ENCODE measurements at regions not wholly inside any gene's neighbourhood (a gene's known extent, or its start where the extent isn't known, plus 50 kb on each side); places are given as distances from the start of the nearest gene placed in this dataset.

- DNase-seq = no peak
- TF ChIP-seq, protein P1, sequence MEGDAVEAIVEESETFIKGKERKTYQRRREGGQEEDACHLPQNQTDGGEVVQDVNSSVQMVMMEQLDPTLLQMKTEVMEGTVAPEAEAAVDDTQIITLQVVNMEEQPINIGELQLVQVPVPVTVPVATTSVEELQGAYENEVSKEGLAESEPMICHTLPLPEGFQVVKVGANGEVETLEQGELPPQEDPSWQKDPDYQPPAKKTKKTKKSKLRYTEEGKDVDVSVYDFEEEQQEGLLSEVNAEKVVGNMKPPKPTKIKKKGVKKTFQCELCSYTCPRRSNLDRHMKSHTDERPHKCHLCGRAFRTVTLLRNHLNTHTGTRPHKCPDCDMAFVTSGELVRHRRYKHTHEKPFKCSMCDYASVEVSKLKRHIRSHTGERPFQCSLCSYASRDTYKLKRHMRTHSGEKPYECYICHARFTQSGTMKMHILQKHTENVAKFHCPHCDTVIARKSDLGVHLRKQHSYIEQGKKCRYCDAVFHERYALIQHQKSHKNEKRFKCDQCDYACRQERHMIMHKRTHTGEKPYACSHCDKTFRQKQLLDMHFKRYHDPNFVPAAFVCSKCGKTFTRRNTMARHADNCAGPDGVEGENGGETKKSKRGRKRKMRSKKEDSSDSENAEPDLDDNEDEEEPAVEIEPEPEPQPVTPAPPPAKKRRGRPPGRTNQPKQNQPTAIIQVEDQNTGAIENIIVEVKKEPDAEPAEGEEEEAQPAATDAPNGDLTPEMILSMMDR (IDR thresholded peaks at IDR 0.05) = no peak
- no peak for TF ChIP-seq POLR2A (IDR thresholded peaks at IDR 0.05)
- no peaks in the 10 kb centered on the region for H3K9me3 ChIP-seq
- H3K4me3 ChIP-seq = no peak overlapping the region
- H3K4me1 ChIP-seq = no peaks in the 10 kb centered on the region
- H3K27ac ChIP-seq = no peak overlapping the region
- intact Hi-C loops (cut with DNase I) = no loop called here
- H3K36me3 ChIP-seq = no peaks in the 10 kb centered on the region
- no peaks in the 10 kb centered on the region for H3K27me3 ChIP-seq
- 100% methylated on average over 1 of the region's 1 CpG; no CpG with 5 or more reads in 1 of the 2 donors for WGBS, 2 donors
These were observed 174.8 kb upstream of the ATF7IP start for GRCh38 chr12:14190694-14191093.

- no peak overlapping the region for H3K4me3 ChIP-seq
- no peak for DNase-seq
These were observed 173.9 kb upstream of the ATF7IP start for GRCh38 chr12:14191612-14192011.

GRCh38 chr12:14193639-14194038 lies 171.8 kb upstream of the ATF7IP start:
- Histone ChIP-seq H3K36me3 (no peaks in the 10 kb centered on the region), H3K4me1 (no peaks in the 10 kb centered on the region), H3K4me3 (no peak overlapping the region), H3K9me3 (no peaks in the 10 kb centered on the region), H3K27ac (no peak overlapping the region), H3K27me3 (no peaks in the 10 kb centered on the region)
- DNase-seq = no peak
- WGBS, 2 donors = 37 to 77% methylated on average over 1 to 7 of the region's 10 CpGs
- TF ChIP-seq, protein P1 (IDR thresholded peaks at IDR 0.05) = no peak
- no peak for TF ChIP-seq POLR2A (IDR thresholded peaks at IDR 0.05)
- intact Hi-C loops (cut with DNase I) = no loop called here

More at GRCh38 chr12:14191612-14192011, 173.9 kb upstream of the ATF7IP start:
- H3K27me3 ChIP-seq = no peaks in the 10 kb centered on the region
- intact Hi-C loops (cut with DNase I) = no loop called here
- H3K36me3 ChIP-seq = no peaks in the 10 kb centered on the region
- 77 to 88% methylated on average over 3 to 4 of the region's 4 CpGs for WGBS, 2 donors
- TF ChIP-seq, protein P1 (IDR thresholded peaks at IDR 0.05) = no peak
- no peak for TF ChIP-seq POLR2A (IDR thresholded peaks at IDR 0.05)
- H3K27ac ChIP-seq = no peak overlapping the region
- H3K4me1 ChIP-seq = no peaks in the 10 kb centered on the region
- H3K9me3 ChIP-seq = no peaks in the 10 kb centered on the region

DNA sequence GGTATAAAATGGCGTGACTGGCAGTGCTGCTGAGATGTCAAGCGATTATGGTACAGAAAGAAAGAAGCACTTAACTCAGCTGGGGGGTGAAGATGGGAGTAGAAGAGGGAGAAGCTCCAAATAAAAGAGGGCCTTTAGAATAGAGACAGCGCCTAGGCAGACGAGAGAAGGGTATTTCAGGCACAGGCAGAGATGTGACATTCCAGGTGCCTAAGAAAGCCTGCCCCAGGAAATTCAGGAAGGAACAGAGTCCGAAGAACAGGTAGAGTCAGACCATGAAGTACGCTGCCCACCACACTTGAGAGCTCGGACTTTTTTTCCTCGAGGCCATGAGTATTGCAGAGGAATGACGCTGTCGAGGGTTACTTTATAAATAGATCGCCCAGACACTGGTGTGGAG lies 170.9 kb upstream of the ATF7IP start:
- H3K27ac ChIP-seq = no peak overlapping the region
- H3K4me1 ChIP-seq = no peaks in the 10 kb centered on the region
- no peaks in the 10 kb centered on the region for H3K9me3 ChIP-seq
- no peaks in the 10 kb centered on the region for H3K36me3 ChIP-seq
- H3K27me3 ChIP-seq = no peaks in the 10 kb centered on the region
- no peak for DNase-seq
- WGBS, 2 donors = 89 to 91% methylated on average over 10 to 11 of the region's 11 CpGs
- intact Hi-C loops (cut with DNase I) = no loop called here
- H3K4me3 ChIP-seq = no peak overlapping the region
- TF ChIP-seq, protein P1 (IDR thresholded peaks at IDR 0.05) = no peak
- TF ChIP-seq POLR2A (IDR thresholded peaks at IDR 0.05) = no peak

DNA sequence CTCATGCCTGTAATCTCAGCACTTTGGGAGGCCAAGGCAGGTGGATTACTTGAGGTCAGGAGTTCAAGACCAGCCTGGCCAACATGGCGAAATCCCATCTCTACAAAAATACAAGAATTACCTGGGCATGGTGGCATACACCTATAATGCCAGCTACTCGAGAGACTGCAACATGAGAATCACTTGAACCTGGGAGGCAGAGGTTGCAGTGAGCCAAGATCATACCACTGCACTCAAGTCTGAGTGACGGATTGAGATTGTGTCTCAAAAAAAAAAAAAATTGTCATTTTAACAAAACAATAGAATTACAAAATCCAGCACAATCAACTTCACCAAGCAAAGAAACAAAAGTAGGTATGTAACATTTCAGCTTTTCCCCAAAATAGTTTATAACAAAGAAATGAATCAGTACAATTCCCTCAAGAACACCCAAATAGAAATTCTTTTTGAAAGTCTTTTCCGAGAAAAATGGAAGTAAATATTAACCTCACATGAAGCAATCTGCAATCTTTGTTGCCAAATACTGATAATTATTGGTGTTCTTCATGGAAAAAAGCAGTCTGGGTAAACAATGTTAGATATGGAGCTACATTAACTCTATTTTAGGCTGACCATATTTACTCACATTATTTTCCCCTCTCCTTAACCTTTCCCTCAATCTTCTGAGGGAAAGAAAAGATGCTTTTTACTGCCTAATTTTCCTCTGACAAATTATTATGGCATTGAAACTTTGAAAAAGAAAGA lies 165.9 kb upstream of the ATF7IP start:
- Histone ChIP-seq H3K27me3 (no peaks in the 10 kb centered on the region), H3K4me3 (no peak overlapping the region), H3K9me3 (no peaks in the 10 kb centered on the region), H3K4me1 (no peaks in the 10 kb centered on the region), H3K36me3 (no peaks in the 10 kb centered on the region), H3K27ac (no peak overlapping the region)
- 76 to 88% methylated on average over 4 of the region's 4 CpGs for WGBS, 2 donors
- DNase-seq = no peak
- TF ChIP-seq POLR2A (IDR thresholded peaks at IDR 0.05) = no peak
- TF ChIP-seq, protein P1 (IDR thresholded peaks at IDR 0.05) = no peak
- intact Hi-C loops (cut with DNase I) = no loop called here

Data from esophagus squamous epithelium (tissue), 5 donors.